ENCODE measurements at regions not wholly inside any gene's neighbourhood (a gene's known extent, or its start where the extent isn't known, plus 50 kb on each side); places are given as distances from the start of the nearest gene placed in this dataset.
A peak's percentile ranks its signal among the peaks of the same experiment; 100 is the strongest.
"Not testable (repeated sequence)": the region's sequence is repeated elsewhere in the genome, so short reads cannot be mapped to it uniquely, and the experiment has no call there.

DNA sequence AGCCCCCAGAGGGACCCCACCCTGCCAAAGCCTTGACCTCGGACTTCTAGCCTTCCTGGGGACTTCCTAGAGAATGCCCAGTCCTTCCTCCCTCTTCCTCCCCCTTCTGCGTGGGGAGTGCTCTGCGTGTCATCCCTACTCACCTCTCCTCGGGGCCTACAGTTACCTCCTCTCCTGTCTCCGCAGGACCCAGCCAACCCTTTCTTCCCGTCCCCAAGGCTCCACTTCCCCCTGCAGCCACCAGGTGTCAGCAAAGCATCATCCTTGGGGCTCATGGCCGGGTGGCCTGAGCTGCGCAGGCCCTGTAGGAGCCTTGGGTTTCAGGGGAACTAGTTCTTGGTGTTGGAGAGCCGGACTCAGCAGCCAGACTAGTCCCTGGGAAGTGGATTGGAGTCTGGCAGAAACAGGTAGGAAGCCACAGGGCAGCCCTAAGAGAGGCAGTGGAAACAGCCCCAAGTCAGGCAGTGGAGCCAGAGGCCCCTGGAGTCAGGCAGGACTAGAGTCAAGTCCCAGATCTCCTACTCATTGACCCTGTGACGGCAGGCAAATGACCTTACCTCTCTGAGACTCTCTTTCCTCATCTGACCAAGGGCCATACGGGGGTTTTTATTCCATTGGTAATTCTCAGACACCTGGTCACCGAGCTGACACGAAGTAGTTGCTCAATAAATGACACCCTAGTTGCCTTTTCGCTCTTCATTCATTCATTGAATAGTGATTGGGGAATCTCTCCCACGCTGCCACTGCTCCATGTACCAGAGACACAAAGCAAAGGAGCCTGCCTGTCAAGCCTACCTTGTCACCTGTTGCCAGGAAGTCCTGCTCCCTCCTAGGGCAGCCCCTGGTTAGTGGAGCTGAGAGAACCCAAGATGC lies 101.8 kb upstream of the GRK3 start:
- peak; percentile 24 for DNase-seq

DNA sequence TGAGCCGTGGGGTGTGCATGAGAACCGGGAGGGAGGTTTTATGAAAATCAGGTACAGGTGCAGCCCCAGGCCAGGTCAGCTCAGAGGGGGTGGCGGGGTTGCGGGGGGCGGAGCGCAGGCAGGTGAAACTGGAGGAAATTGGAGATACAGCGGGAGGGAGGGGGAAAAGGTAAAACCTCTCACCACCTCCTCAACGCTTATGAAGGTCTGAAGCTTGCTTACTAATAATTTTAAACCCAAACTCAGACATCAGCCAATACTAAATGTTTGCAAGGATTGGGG lies 101.2 kb upstream of the GRK3 start:
- not testable (repeated sequence) for DNase-seq

DNA sequence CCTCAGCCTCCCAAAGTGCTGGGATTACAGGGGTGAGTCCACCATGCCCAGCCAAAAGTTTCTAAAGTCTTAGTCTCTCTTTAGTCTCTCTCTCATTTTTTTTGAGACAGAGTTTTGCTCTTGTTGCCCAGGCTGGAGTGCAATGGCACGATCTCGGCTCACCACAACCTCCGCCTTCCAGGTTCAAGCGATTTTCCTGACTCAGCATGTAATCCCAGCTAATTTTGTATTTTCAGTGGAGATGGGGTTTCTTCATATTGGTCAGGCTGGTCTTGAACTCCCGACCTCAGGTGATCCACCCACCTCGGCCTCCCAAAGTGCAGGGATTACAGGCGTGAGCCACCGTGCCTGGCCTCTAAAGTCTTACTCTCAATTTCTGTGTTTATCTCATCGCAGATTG lies 100.1 kb upstream of the GRK3 start:
- DNase-seq, result not testable (repeated sequence)

DNA sequence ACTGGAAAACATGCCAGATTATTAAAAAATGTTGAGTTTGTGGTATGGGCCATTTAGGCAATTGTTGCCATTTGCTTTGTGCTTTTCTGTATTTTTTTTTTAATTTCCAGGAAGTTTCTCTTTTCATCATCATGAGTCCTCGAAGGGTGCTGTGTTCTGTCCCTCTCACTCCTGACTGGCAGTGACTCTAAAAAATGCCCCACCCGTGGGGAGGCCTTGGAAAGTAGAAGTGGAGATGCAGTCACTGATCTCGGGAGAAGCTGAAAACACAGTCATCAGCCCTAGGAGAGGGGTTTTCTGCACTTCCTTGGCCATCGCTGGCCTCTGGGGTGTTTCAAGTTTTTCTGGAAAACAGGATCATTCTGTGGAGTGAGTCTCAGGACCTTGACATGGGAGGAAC lies 98.5 kb upstream of the GRK3 start:
- DNase-seq, result no peak

DNA sequence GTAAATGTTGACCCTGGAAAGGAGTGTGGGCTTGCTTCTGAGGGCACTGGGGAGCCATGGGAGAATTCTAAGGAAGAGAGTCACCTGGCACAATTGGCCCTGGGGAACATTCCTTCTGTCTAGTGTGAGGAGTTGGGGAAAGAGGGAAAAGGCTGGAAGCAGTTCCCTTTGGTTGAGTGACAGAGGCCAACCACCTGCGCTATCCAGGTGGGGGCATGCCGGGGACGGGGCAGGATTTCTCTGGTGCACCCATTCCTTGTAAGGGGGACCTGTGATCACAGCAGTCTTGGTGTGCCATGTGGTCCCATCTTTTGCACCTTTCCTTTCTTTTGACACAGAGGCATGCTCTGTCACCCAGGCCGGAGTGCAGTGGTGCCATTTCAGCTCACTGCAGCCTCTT lies 92.1 kb upstream of the GRK3 start:
- DNase-seq, result no peak

DNA sequence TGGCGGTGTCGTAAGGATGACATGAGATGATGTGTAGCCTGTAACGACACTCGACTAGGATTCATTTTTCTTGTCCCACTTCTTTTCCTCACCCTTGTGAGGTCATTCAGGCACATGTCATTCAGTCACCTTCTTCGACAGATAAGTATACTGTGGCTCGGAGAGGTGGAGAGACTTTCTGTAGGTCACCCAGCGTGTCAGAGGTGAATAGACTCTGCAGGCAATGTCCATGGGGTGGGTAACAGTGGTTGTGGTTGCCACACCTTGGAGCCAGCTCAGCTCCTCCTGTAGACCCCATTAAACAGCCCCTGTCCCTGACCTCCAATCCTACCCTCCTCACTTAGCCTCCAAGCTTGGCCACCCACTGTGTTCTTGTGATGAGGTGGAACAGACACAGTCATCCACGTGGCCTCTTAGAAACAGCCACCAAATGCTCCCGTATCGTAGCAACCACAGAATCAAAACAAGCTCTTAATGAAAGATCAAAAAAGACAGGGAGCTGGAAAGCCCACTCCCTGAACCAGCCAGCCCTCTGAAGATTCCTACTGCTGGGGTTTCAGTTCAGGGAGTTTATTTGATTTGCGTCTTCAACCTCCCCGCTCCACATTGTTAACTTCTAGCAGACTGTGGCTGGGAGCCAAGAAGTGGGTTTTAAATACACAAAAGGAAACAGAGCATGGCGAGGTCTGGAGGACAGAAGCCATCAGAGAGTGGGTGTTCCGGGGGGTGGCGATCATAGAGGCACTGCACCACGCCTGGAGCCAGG lies 89.0 kb upstream of the GRK3 start:
- peak; percentile 79 for DNase-seq

DNA sequence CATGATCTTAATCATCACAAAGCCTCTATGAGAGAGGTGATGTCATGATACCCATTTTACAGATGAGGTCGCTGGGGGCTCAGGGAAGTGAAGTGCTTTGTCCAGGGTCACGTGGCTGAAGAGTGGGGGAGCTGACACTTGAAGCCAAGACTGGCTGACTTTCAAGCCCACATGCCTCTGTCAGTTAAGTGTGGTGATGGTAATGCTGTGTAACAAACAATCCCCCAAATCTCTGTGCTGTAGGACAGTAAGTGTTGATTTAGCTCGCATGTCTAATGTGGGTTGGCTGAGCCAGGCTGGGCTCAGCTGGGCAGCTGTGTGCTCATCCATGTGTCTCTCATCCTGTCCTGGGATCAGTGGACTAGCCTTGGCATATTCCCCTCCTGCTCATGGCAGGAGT lies 87.1 kb upstream of the GRK3 start:
- DNase-seq, result no peak

DNA sequence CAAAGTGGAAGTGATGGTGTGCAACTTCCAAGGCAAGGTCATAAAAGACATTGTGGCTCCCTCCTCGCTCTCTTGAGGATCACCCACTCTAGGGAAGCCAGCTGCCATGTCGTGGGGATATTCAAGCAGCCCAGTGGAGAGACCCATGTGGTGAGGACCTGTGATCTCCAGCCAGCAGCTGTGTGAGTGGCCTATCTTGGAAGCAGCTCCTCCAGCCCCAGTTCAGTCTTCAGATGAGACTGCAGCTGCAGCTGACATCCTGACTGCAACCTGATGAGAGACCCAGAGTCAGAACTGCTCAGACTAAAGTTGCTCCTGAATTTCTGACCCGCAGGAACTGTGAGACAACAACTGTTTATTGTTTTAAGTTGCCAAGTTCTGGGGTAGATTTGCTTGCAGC lies 86.4 kb upstream of the GRK3 start:
- DNase-seq, result no peak

DNA sequence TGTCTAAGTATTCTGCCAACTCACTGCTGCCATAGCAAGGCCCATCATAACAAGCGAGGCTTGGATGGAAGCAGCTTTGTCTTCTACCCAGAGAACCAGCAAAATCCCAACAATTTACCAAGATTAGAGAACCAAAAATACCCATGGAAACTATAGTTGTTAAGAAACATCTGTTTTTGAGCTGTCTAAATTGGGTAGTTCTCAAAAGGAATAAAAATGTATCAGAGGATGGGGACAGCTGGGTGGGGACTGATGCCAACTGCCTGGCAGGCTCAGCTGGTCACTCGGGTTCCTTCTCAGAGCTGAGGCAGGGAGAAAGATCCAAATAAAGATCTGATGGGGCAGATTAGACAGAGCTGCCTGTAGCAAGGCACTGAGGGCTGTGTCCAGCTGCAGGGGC lies 85.9 kb upstream of the GRK3 start:
- DNase-seq, result no peak

DNA sequence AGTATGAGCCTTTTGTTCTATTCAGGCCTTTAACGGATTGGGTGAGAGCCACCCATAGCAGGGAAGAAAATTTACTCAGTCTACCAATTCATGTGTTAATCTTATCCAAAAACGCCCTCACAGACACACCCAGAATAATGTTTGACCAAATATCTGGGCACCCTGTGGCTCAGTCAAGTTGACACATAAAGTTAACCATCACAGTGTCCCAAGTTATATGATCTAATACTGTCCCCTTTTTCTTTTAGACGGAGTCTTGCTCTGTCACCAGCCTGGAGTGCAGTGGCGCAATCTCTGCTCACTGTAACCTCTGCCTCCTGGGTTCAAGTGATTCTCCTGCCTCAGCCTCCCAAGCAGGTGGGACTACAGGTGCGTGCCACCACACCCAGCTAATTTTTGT lies 83.6 kb upstream of the GRK3 start:
- DNase-seq, result not testable (repeated sequence)

DNA sequence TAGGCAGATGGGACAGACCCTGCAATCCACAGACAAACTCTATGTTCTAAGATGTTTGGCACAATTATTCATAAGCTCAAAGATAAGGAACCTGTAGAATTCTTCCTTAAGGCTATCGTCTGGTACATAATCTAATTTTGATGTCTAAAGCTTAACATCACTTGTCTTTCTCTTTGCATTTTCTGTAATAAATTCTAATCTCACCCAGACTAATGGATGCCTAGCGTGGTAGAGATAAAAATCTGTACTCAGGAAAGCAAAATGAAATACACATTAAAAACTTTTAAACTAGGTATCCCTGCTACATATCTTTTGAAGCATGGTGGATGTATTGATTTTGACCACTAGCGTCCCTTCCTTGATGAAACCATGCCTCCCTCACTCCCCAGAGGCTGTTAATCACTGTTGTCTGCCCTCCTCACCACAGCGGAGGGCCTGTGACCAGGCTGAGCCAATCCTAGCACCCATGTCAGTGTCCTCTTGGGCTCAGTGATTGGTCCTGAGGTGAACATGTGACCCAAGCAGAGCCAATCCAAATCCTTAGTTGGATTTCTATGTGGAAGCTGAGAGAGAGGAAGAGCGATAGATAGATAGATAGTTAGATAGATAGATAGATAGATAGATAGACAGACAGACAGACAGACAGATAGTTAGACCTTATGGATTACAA lies 82.2 kb upstream of the GRK3 start:
- DNase-seq, result no peak

DNA sequence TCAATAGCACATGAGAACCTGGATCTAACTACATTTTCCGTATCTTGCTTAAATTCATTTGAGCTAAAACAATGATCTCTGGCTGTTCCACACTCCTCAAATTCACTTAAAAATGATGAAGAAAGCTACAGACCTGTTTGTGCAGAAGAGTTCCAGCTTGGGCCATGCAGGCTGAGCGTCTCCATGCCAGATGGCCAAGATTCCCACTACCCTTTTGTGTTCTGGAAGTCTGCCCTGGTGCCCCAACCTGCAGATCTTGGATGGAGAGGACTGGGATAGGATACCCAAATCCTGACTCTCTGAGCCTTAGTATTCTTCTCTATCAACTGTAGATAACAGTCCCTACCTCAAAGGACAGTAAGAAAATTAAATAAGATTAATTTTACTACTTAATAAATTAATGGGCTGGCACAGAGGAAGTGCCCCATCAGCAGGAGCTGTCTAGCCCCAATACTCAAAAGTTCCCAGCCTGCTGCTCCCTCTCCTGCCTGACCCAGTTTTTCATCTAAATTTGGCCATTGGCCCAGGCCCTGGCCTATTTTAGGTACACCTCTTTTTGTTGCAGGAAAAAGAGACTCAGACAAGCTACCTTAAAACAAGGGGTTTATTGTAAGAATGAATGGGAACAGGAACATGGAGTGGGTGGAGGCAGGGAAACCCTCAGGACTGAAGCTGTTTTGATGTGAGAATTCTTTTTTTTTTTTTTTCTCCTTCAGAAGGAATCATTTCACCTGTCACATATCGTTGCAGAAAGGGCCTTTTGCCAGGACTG lies 81.4 kb upstream of the GRK3 start:
- no peak for DNase-seq

DNA sequence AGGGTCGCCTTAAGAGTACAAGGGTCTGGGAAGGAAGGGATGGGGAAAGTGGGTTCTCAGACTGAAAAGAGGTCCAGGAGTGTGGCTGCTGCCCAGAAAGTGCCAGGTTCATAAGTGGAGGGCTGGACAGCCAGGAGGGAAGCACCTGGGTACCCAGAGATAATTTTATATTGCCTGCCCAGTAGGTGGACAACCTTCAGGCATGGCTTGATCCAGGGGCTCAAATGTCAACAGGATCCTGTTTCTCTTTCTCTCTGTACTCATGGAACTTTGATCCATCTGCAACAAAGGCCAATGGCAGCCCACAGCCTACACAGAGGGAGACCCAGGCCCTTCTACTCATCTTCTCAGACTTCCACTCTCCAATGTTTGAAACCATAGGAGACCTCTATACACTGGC lies 80.5 kb upstream of the GRK3 start:
- DNase-seq, result no peak

DNA sequence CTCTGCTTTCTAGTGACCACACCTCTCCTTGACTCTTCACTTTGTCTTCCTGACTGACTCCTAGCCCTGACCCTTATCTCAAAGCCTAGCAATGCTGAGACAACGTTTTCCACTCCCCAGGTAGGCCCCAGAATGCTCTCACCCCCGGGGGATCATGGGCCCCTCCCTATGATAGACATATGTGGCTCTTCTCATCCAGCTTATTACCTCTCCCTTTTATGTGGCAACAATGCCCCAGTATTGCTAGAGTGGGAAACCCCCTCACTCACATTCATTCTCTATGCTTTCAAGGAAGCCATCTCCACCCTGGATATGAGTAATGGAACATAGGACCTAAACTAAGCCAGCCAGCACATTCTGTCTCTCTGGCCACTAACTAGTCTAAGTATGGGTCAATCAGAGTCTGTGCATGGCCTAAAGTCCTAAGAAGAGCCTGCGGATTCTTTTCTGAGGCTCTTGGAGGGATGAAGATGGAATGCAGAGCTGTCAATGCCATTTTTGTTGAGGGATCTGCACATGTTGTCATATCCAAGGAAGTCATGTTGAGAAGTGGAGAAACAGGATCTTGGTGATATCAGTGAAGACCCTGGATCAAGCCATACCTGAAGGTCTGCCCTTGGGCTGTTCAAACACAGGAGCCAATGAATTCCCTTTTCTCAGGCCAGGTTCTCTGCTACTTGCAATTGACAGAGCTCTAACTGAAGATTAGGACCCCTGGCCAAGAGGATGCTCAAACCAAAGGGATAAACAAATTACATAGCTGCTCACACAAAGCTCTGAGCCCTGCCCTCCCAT lies 79.8 kb upstream of the GRK3 start:
- DNase-seq, result no peak

DNA sequence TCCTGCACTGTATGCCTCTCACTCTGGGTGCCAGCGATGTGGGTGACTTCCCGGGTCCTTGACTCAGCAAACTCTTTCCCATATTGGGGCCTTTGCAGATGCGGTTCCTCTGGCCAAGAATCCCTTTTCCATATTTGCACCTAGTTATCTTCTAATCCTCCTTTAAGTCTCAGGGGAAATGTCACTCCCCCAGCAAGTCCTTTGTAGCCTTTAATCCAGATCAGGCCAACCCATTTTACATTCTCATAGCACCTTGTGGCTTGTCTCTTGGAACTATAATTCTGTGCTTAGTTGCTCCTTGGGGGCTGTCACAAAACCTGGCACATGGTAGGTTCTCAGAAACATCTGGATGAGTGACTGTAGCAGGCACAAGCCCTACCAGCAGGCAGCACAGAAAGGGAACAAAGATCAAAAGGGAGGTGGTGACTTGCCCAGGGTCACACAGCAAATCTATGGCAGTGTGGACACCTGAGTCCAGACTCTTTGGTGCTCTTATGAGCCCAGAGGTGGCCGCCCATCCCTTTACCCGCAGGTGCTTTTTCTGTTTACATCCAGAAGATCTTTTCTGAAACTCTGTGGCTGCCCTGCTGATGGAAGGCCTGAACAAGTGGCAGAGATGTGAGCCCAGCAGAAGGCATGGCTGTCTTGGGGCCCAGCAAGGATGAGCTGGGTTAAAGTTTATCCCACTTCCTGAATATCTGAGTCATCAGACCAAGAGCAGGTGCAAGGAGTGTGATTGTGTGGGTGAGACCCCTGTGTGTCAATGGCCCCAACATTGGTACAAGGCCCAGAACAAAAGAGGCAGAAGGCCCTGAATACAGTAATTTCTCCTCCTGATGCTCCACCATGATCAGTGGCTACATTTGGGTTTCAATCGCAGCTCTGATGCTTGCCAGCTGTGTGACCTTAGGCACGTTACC lies 78.6 kb upstream of the GRK3 start:
- no peak for DNase-seq

DNA sequence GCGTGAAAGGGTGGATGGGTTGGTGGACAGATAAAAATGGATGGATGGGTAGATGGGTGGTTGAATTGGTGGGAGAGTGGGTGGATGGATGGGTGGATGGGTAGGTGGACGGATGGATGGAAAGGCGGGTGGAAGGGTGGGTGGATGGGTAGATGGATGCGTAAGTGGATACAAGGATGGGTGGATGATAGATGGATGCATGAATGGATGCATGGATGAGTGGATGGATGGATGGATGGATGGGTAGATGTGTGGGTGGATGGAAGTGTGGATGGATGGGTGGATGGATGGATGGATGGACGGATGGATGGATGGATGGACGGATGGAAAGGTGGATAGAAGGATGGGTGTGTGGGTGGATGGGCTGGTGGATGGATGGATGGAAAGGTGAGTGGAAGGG lies 77.0 kb upstream of the GRK3 start:
- no peak for DNase-seq

DNA sequence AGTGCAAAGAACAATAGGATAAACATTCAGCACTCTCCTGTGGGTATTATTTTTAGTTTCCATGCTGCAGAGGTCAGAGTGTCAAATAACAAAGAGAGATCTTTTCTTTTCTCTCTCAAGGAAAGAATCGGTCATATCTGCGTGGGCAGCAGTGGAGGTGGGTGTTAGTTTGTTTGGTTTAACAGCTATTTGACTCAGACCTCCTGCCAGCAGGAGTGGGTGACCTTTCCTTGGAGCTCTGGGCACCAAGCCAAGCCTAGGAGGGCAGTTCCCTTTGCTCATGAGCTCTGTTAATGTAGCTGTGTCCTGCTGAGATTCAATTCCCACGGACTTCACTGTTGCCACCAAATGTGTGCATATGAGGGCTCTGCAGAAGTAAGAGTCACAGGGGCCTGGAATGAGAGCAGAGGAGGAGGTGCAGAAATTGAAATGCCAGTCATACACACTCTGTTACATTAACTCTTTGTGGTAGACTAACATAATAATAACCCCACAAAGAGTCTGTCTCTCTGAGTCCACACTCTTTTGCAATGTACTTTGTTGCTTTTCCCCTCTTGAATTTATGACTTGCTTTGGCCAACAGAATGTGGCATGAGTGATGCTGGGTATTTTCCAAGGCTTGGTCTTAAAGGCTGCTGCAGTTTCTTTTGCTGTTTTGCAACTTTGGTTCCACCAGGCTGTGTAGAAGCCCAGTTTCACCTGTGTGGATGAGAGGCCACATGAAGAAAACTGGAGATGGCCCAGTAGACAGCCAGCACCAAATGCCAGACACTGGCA lies 76.0 kb upstream of the GRK3 start:
- DNase-seq, result peak; percentile 72

DNA sequence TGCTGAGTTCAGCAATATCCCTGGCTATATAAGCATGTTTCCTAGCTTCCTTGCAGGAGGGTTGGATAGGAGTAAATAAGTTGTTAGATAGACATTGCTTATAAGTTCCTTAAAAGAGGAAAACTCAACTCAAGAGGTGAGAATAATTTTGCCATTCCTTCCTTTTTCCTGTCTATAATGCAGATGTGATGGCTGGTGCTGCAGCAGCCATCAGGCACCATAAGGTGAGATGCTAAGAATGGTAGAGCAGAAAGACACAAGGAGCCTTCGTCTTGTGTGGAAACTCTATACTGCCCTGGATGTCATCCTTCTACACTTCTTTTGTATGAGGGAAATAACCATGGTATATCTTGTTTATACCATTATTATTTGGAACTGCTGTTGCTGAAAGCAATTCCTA lies 74.5 kb upstream of the GRK3 start:
- no peak for DNase-seq

DNA sequence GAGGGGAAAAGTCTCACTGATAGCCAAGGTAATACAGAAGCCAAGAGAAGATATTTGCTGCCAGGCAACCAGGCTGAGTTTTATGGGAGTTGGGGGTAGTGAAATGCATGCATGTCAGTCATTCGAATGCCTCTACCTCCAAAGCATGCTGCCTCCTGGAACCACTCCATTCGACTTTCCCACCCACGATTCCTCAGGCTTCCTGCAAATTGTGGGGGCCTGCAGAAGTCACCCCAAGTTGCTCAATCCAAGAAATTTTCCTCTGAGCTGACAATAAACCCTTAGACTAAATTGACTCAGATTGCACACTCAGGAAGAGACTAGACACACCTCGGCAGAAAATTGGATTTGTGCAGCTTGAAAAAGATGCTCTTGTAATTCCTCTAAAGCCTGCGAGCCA lies 73.6 kb upstream of the GRK3 start:
- no peak for DNase-seq

DNA sequence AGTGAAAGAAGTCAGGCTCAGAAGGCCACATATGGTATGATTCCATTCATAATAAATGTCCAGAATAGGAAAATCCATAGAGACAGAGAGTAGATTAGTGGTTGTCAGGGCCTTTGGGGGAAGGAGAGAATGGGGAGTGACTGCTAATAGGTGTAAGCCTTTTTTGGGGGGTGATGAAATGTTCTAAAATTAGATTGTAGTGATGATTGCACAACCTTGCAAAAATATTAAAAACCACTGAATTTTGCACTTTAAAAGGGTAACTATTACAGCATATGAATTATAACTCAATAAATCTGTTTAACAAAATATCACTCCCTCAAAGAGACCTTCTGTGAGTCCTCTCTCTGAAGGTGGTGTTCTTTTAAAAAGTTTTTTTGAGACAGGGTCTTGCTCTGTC lies 72.3 kb upstream of the GRK3 start:
- no peak for DNase-seq

Measured in NCI-H748 treated with DMSO at 0.1 percent for 48 hours (cell line).